Keratinocyte (primary cell): ENCODE measurements at regions not wholly inside any gene's neighbourhood (a gene's known extent, or its start where the extent isn't known, plus 50 kb on each side); places are given as distances from the start of the nearest gene placed in this dataset.

ENCODE experiments used
- CTCF ChIP-seq, 3 experiments: IDR thresholded peaks in 1 of 3; conservative IDR thresholded peaks in 1 of 3; optimal IDR thresholded peaks in 1 of 3; 2 replicates in 2 of 3; 3 replicates in 1 of 3; pipeline versions ENCODE3 to v1.5.1; 2011; ENCODE audit warnings: low read length in 3 of 3, mild to moderate bottlenecking in 3 of 3, moderate library complexity in 2 of 3, control low read depth in 1 of 3, inconsistent platforms in 1 of 3; ENCODE audit not compliant: insufficient read depth in 2 of 3; ENCODE audit errors: extremely low read depth in 1 of 3
- EZH2 ChIP-seq: IDR thresholded peaks from one replicate; pipeline ENCODE4 v1.6.1; 2012; ENCODE audit warnings: inconsistent platforms, mild to moderate bottlenecking, low read length, moderate library complexity

GRCh38 chr16:65312795-65313194 is 190.9 kb upstream of the CDH11 start:
- TF ChIP-seq CTCF (optimal IDR thresholded peaks at IDR 0.05 in 1 of 3, IDR thresholded peaks at IDR 0.05 in 1 of 3, conservative IDR thresholded peaks at IDR 0.05 in 1 of 3; ENCODE audit: extremely low read depth in 1 of 3, insufficient read depth in 2 of 3, low read length in 3 of 3) (no peak), EZH2 (no peak)
